SU-DHL-6 (cell line): ENCODE measurements at regions not wholly inside any gene's neighbourhood (a gene's known extent, or its start where the extent isn't known, plus 50 kb on each side); places are given as distances from the start of the nearest gene placed in this dataset.

Experiments used
- CTCF ChIP-seq: fragments of 200-600 bp; sonication (generic); IDR thresholded peaks from one replicate; pipeline ENCODE4 v1.5.1; 2017; ENCODE audit warnings: antibody characterized with exemption, mild to moderate bottlenecking, low read length, moderate library complexity; ENCODE audit not compliant: insufficient read depth, poor library complexity, severe bottlenecking
- EZH2phosphoT487 ChIP-seq: fragments of 200-600 bp; sonication (generic), shearing (Covaris generic); conservative IDR thresholded peaks from 2 replicates; pipeline ENCODE4 v1.6.1; 2018; ENCODE audit warnings: mild to moderate bottlenecking, antibody characterized with exemption, low read length, moderate library complexity, mixed read lengths

- no peak for TF ChIP-seq EZH2phosphoT487
- no peak for TF ChIP-seq CTCF
Observed at GRCh38 chr13:80884056-80884785, 543.3 kb upstream of the SPRY2 start.
